Umbilical cord (tissue), 1 donor: ENCODE measurements at regions not wholly inside any gene's neighbourhood (a gene's known extent, or its start where the extent isn't known, plus 50 kb on each side); places are given as distances from the start of the nearest gene placed in this dataset.
"Not testable (repeated sequence)": the region's sequence is repeated elsewhere in the genome, so short reads cannot be mapped to it uniquely, and the experiment has no call there.

Source experiments
- DNase-seq: peaks from one replicate; pipeline ENCODE4 v3.0.0-alpha.2; 2015; ENCODE audit warnings: low spot score

GRCh38 chr4:103867311-103867710, 147.5 kb upstream of the TACR3 start:
- DNase-seq: no peak

DNA sequence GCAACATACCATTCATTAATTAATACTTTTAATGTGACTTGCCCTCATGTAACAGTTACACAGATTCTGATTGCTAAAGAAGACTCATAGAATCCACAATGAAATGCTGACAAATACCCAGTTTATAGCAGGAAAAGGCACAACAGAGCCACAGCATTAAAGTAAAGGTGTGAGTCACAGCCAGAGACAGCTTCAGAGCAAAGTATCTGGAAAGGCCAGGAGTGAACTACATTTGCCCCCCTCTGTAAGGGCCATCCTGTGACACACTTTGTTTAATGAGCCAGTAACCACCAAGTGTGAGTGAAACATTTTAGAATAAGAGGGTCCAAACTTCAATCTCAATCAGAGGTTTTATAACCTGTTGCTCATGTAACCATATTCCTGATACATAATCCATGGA, 133.8 kb upstream of the TACR3 start:
- DNase-seq: no peak

- no peak for DNase-seq
Measured at GRCh38 chr4:103853146-103853545, 133.4 kb upstream of the TACR3 start.

DNA sequence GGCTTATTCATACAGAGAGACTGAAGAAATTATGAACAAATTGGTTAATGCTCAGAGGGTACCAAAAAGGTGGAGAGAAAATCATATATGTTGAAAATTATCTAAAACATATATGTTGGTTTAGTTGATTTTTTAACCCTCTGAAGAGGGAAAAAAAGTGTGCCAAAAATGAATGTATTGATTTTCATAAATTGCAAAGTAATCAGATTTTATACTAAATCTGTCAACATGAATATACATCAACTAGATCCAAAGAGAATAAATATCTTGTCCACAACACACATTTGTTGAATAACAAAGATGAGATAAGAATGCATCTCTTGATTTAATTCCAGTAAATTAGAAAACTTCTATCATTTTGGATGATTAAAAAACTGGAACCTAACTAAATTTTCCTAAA, 125.3 kb upstream of the TACR3 start:
- no peak for DNase-seq

GRCh38 chr4:103842637-103843239, 123.0 kb upstream of the TACR3 start:
- DNase-seq: no peak

GRCh38 chr4:103842076-103842475, 122.3 kb upstream of the TACR3 start:
- no peak for DNase-seq

GRCh38 chr4:103810308-103810707, 90.5 kb upstream of the TACR3 start:
- not testable (repeated sequence) for DNase-seq

- no peak for DNase-seq
Measured at GRCh38 chr4:103802766-103803165, 83.0 kb upstream of the TACR3 start.

- no peak for DNase-seq
Measured at GRCh38 chr4:103787057-103787456, 67.3 kb upstream of the TACR3 start.

DNA sequence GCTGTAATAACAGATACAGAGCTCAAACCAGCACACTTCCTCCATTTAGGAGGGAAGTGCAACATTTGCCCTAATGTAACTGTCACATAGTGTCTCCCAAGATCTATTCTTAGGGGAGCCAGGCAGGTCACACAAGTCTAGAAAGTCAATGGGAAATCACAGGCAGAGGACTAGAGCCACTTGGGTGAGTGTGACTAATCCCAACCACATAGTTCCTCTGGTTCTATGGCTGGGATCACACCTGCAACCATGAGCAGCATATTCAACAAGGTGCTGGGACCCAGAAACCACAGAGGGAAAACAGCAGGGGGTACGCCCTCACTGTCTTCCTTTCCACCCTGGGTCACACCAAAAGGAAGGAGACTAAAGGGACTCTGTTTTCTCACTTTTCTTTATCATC, 66.8 kb upstream of the TACR3 start:
- no peak for DNase-seq

DNA sequence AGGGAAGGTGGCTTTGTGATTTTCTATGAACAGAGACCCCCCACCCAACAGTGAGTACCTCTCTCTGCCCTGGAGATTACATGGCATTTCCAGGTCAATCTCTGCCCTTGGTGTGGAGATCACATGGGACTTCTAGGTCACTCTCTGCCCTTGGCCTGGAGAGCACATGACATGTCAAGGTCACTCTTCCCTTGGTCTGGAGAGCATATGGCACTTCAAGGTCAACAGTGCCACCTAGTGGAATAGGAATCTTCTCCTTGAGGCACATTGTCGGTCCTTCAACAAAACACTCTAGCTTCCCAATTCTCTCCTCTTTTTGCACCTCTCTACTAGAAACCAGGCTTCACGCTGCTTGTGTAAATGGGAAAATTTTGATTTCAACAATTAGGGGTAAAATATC, 66.2 kb upstream of the TACR3 start:
- no peak for DNase-seq

DNA sequence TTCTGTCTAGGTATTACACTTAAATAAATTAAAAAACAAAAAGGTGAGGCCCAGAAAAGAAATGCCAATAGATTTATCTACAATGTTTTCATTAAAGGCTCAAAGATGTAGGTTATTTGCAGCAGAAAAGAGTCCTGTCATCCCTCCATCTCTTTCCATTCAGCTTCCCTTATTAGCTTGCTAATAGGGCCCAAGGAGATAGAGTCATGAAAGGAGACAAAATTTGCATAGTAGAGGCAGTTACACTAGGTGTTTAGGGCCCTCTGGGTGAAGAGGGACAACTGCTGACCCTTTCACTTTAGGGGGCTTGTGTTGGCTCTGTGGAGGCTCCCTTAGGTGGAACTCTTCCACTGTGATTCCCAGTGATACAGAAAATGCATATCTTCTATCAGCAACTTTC, 58.4 kb upstream of the TACR3 start:
- no peak for DNase-seq

DNA sequence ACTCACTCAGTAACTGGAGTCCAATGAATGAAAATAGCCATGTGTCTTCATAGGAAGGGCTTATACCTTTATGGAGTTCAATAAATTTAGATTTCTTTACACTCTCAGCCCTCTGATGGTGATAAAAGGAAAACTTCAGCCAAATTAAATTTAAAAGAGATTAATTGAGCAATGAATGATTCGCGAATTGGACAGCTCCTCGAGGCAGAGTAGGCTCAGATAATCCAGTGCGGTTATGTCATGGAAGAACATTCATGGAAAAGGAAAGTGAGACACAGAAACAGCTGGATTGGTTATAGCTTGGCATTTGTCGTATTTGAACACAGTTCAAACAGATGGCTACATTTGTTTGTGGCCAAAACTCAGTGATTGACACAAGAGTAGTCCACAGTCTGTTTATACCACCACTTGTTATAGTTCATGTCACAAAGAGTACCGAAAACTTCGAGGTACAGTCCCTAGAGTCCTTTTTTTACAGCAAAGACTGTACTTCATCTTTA, 54.6 kb upstream of the TACR3 start:
- DNase-seq: no peak

DNA sequence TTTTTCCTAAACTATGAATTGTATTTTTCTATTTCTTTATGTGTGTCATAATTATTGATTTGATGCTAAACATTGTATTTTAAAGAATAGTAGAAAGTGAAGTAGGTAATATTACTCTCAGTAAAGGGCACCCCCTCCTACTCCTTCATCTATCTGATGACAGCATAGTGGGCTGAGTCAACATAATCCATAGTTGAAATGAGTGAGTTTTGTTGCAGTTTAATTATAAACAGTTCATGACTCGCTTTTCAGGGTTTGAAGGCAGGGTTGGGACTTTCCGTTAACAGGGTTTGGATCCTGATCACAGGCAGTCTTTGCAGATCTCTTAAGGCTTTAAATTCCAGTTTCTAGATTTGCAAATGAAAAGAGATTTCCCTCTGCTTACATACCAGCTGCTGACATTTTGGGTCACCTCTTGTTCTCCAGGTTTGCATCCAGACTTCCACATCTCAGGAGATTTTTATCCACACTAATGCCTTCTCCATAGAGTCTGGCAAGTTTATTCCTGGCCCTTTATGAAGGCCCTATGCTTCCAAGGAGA, 54.0 kb upstream of the TACR3 start:
- DNase-seq: no peak
